SK-N-MC (cell line): ENCODE measurements at regions not wholly inside any gene's neighbourhood (a gene's known extent, or its start where the extent isn't known, plus 50 kb on each side); places are given as distances from the start of the nearest gene placed in this dataset.

Source experiments
- DNase-seq: peaks from one replicate; pipeline ENCODE4 v3.0.0-alpha.2; 2011; ENCODE audit warnings: low read depth, low spot score
- H3K27ac ChIP-seq: fragments of 200-600 bp; sonication (generic); 2 replicates; pipeline ENCODE4 v1.5.1; 2016; ENCODE audit warnings: mixed run types
- H3K36me3 ChIP-seq: fragments of 200-600 bp; sonication (generic); 2 replicates; pipeline ENCODE4 v1.6.1; 2017; ENCODE audit warnings: antibody characterized with exemption, low read length, mixed read lengths; ENCODE audit not compliant: insufficient read depth
- H3K4me3 ChIP-seq: fragments of 200-600 bp; sonication (generic); 2 replicates; pipeline ENCODE4 v1.5.1; 2016
- H3K9ac ChIP-seq: fragments of 200-600 bp; sonication (generic); 2 replicates; pipeline ENCODE4 v1.8.0; 2017; ENCODE audit warnings: mixed run types, mixed read lengths; ENCODE audit not compliant: insufficient read length
- H3K9me3 ChIP-seq: fragments of 200-600 bp; sonication (generic); 2 replicates; pipeline ENCODE4 v1.6.1; 2017; ENCODE audit warnings: low read depth, mild to moderate bottlenecking, antibody characterized with exemption, low read length, moderate library complexity, mixed read lengths
- EZH2 ChIP-seq: fragments of 200-600 bp; sonication (generic); IDR thresholded peaks from one replicate; pipeline ENCODE4 v1.6.1; 2017; ENCODE audit warnings: antibody characterized with exemption
- FOXP2 ChIP-seq: optimal IDR thresholded peaks from 2 replicates; pipeline ENCODE3; 2011; ENCODE audit warnings: mild to moderate bottlenecking, moderate library complexity; ENCODE audit not compliant: insufficient read depth; ENCODE audit errors: extremely low read length, control extremely low read depth
- POLR2AphosphoS5 ChIP-seq: IDR thresholded peaks from 2 replicates; pipeline ENCODE4 v1.6.1; 2012; ENCODE audit warnings: mild to moderate bottlenecking, low read depth, low read length, borderline replicate concordance

- DNase-seq: no peak
- Histone ChIP-seq H3K9ac (no peak overlapping the region), H3K36me3 (no peaks in the 10 kb centered on the region), H3K4me3 (no peak overlapping the region), H3K9me3 (no peaks in the 10 kb centered on the region), H3K27ac (no peak overlapping the region)
- TF ChIP-seq FOXP2 (no peak), EZH2 (no peak), POLR2AphosphoS5 (no peak)
These were observed 286.5 kb upstream of the MGAT5 start for GRCh38 chr2:133967326-133967725.

GRCh38 chr2:133968446-133968845, 285.4 kb upstream of the MGAT5 start:
- Histone ChIP-seq H3K36me3 (no peaks in the 10 kb centered on the region), H3K4me3 (no peak overlapping the region), H3K9ac (no peak overlapping the region), H3K27ac (no peak overlapping the region), H3K9me3 (no peaks in the 10 kb centered on the region)
- TF ChIP-seq POLR2AphosphoS5: no peak
- TF ChIP-seq FOXP2: no peak
- no peak for TF ChIP-seq EZH2
- no peak for DNase-seq

GRCh38 chr2:133970641-133971040, 283.2 kb upstream of the MGAT5 start:
- TF ChIP-seq FOXP2 (no peak), EZH2 (no peak), POLR2AphosphoS5 (no peak)
- no peak overlapping the region for H3K9ac ChIP-seq
- H3K4me3 ChIP-seq: no peak overlapping the region
- no peaks in the 10 kb centered on the region for H3K9me3 ChIP-seq
- no peaks in the 10 kb centered on the region for H3K36me3 ChIP-seq
- DNase-seq: no peak
- no peak overlapping the region for H3K27ac ChIP-seq

DNA sequence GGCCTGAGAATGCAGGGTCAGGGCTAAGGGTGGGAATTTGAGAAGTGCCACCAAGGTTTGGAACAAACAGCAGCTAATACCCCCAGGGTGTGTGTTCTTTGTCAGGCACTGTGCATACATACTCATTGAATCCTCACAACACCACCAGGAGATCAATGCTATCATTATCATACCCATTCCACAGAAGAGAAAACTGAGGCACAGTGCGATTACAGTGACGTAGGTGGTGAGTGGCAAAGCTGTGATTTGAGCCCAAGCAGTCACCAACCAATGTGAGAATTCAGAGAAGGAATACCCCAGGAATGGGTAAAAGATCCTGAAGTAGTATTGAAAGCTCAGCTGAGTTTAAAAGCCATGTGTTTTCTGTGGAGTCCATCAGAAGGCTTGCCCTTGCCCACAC, 281.6 kb upstream of the MGAT5 start:
- no peak for TF ChIP-seq POLR2AphosphoS5
- no peak for TF ChIP-seq FOXP2
- TF ChIP-seq EZH2: no peak
- no peaks in the 10 kb centered on the region for H3K36me3 ChIP-seq
- no peak overlapping the region for H3K27ac ChIP-seq
- no peak for DNase-seq
- no peaks in the 10 kb centered on the region for H3K9me3 ChIP-seq
- H3K9ac ChIP-seq: no peak overlapping the region
- H3K4me3 ChIP-seq: no peak overlapping the region

- Histone ChIP-seq H3K27ac (no peak overlapping the region), H3K36me3 (no peaks in the 10 kb centered on the region), H3K9me3 (no peaks in the 10 kb centered on the region), H3K9ac (no peak overlapping the region), H3K4me3 (no peak overlapping the region)
- TF ChIP-seq EZH2 (no peak), POLR2AphosphoS5 (no peak), FOXP2 (no peak)
- DNase-seq: no peak
These were observed 281.1 kb upstream of the MGAT5 start for GRCh38 chr2:133972786-133973185.

DNA sequence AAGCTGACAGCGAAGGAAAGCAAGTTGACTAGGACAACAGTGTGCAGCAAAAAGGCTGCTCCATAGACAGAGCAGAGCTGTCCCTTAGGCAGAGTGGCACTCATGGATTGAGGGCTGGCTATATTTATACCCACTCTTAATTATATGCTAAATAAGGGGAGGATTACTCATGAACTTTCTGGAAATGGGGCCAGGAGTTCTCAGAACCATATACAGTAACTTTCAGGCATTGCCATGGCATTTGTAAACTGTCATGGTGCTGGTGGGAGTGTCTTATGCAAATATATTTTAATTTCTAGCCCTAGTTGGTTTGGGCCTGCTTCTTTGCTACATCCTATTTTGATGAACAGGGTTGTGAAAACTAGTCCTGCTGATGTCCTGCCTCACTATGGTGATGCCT, 279.5 kb upstream of the MGAT5 start:
- no peak for TF ChIP-seq FOXP2
- no peak for TF ChIP-seq POLR2AphosphoS5
- no peak for TF ChIP-seq EZH2
- Histone ChIP-seq H3K4me3 (no peak overlapping the region), H3K36me3 (no peaks in the 10 kb centered on the region), H3K27ac (no peak overlapping the region), H3K9me3 (no peaks in the 10 kb centered on the region), H3K9ac (no peak overlapping the region)
- no peak for DNase-seq

DNA sequence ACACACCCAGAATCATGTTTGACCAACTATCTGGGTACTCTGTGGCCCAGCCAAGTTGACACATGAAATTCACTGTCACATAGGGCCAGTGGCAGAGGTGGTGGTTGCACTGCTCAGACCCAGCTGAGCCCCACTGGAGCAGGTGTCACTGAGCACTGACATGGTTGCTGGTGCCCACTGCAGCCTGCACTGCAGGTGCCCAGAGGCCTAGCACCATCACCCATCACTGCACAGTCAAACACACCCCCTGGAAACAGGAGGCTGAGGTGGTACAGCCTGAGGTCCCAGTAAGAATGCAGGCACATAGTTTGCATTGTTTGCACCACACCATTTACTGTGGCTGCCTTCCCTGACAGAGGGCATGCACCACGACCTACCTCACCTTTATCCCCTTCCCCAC, 278.7 kb upstream of the MGAT5 start:
- DNase-seq: no peak
- H3K27ac ChIP-seq: no peak overlapping the region
- H3K36me3 ChIP-seq: no peaks in the 10 kb centered on the region
- no peak overlapping the region for H3K4me3 ChIP-seq
- H3K9ac ChIP-seq: no peak overlapping the region
- no peak for TF ChIP-seq EZH2
- TF ChIP-seq FOXP2: no peak
- no peak for TF ChIP-seq POLR2AphosphoS5
- no peaks in the 10 kb centered on the region for H3K9me3 ChIP-seq

DNA sequence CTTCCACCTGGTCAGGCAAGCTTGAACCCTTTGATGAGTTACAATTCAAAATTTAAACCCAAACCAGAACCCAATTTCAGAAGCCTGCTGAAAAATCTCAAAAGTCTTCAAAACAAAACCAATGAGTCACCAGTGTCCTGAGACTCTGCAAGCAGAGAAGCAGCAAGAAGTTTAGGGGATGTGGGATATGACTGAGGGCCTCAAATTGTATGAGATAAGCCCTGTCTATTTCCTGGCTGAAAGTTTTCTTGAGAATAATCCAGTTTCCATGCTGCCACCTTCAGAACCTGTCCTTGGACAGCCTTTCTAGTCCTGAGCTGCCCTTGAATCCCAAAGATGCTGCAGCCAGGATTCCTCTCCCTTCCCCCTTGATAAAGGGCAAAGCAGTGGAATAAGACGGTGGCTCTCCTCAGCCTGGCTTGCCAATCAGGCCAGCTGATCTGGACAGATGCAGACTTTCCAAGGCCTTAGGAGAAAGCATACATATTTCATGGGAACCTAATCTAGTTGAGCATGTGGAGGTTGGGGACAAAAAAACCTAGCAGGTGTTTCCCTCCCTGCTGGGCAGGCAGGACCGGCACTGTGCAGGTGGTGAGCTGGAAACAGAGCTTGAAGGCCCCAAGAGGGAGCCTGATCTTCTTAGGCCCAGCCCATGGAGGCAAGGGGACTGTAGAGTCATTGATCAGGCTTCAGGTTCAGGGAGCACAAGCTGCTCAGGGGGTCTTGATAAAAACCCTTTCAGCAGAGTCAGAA, 278.0 kb upstream of the MGAT5 start:
- no peak overlapping the region for H3K4me3 ChIP-seq
- no peak overlapping the region for H3K27ac ChIP-seq
- H3K36me3 ChIP-seq: no peaks in the 10 kb centered on the region
- H3K9me3 ChIP-seq: no peaks in the 10 kb centered on the region
- TF ChIP-seq EZH2: no peak
- no peak for TF ChIP-seq FOXP2
- TF ChIP-seq POLR2AphosphoS5: no peak
- H3K9ac ChIP-seq: no peak overlapping the region
- no peak for DNase-seq

GRCh38 chr2:133976659-133977058, 277.2 kb upstream of the MGAT5 start:
- Histone ChIP-seq H3K4me3 (no peak overlapping the region), H3K36me3 (no peaks in the 10 kb centered on the region), H3K27ac (no peak overlapping the region), H3K9ac (no peak overlapping the region), H3K9me3 (no peaks in the 10 kb centered on the region)
- no peak for TF ChIP-seq EZH2
- no peak for TF ChIP-seq POLR2AphosphoS5
- no peak for TF ChIP-seq FOXP2
- no peak for DNase-seq
